ENCODE measurements at regions not wholly inside any gene's neighbourhood (a gene's known extent, or its start where the extent isn't known, plus 50 kb on each side); places are given as distances from the start of the nearest gene placed in this dataset.

DNA sequence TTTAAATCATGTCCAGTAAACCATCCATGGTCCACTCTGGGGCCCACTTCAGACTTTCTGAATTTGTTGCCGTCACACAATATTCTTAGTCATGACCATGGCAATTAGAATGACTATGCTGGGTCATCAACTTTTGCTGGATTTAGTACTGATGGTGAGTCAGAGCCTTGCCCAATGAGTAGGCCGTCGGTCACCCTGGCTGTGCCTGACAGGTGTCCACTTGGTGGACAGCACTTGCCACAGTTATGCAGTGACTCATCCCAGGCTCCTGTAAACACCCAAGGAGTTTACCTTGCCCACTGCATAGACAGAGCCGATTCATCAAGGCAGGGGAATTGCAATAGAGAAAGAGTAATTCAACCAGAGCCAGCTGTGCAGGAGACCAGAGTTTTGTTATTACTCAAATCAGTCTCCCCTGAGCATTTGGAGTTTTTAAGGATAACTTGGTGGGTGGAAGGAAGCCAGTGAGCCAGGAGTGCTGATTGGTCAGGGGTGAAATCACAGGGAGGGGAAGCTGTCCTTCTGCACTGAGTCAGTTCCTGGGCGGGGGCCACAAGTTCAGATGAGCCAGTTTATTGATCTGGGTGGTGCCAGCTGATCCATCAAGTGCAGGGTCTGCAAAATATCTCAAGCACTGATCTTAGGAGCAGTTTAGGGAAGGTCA is 333.8 kb downstream of the PTPRU start:
- Histone ChIP-seq H3K4me3 (ENCODE audit: low read depth, low read length) (no peak overlapping the region), H3K36me3 (ENCODE audit: control insufficient read depth, insufficient read depth, low read length) (no peaks in the 10 kb centered on the region), H3K27me3 (ENCODE audit: control insufficient read depth, insufficient read depth, low read length) (no peaks in the 10 kb centered on the region)
- TF ChIP-seq, protein P1, sequence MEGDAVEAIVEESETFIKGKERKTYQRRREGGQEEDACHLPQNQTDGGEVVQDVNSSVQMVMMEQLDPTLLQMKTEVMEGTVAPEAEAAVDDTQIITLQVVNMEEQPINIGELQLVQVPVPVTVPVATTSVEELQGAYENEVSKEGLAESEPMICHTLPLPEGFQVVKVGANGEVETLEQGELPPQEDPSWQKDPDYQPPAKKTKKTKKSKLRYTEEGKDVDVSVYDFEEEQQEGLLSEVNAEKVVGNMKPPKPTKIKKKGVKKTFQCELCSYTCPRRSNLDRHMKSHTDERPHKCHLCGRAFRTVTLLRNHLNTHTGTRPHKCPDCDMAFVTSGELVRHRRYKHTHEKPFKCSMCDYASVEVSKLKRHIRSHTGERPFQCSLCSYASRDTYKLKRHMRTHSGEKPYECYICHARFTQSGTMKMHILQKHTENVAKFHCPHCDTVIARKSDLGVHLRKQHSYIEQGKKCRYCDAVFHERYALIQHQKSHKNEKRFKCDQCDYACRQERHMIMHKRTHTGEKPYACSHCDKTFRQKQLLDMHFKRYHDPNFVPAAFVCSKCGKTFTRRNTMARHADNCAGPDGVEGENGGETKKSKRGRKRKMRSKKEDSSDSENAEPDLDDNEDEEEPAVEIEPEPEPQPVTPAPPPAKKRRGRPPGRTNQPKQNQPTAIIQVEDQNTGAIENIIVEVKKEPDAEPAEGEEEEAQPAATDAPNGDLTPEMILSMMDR (IDR thresholded peaks at IDR 0.05; ENCODE audit: insufficient read depth, low read length, poor library complexity, severe bottlenecking) = no peak
- DNase-seq (ENCODE audit: low read depth) = peak; percentile 100

DNA sequence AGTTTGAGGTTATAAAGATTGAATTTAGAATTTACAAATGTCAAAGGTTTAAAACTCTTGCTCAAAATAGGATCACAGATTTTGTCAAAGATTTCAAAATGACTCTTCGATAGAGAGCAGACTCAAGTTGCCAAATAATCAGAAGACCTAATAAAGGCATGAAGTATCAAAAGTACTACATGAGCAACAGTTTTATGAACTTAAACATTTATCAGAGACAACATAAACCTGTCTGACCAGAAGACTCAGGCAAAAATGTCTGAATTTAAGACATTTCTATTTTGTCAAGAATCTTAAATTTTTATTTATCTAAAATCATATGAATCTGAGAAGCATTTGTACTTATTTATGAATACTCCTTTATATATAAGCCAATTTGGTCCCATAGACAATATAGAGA is 330.9 kb downstream of the PTPRU start:
- Histone ChIP-seq H3K27me3 (ENCODE audit: control insufficient read depth, insufficient read depth, low read length) (no peaks in the 10 kb centered on the region), H3K36me3 (ENCODE audit: control insufficient read depth, insufficient read depth, low read length) (no peaks in the 10 kb centered on the region), H3K4me3 (ENCODE audit: low read depth, low read length) (no peak overlapping the region)
- TF ChIP-seq, protein P1 (IDR thresholded peaks at IDR 0.05; ENCODE audit: insufficient read depth, low read length, poor library complexity, severe bottlenecking) = no peak
- no peak for DNase-seq (ENCODE audit: low read depth)

DNA sequence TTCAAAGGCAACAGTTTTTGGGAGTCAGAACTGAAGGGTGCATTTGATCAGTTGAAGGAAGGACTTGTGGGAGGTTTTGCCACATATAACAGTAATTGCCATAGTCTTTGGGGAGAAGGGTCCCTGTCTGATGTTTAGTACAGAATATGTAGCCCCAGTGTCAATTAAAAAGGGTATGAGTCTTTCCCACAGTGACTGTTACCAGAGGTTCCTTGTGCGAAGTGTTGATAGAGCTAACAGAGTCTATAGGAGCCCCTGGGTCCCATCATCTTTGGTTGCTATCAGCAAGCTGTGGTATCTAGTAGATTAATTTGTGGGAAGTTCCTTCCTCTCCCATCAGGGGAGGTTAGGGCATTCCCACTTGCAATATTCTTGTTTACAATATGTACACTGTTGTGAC is 329.2 kb downstream of the PTPRU start:
- Histone ChIP-seq H3K27me3 (ENCODE audit: control insufficient read depth, insufficient read depth, low read length) (no peaks in the 10 kb centered on the region), H3K4me3 (ENCODE audit: low read depth, low read length) (no peak overlapping the region), H3K36me3 (ENCODE audit: control insufficient read depth, insufficient read depth, low read length) (no peaks in the 10 kb centered on the region)
- DNase-seq (ENCODE audit: low read depth) = no peak
- TF ChIP-seq, protein P1 (IDR thresholded peaks at IDR 0.05; ENCODE audit: insufficient read depth, low read length, poor library complexity, severe bottlenecking) = no peak

DNA sequence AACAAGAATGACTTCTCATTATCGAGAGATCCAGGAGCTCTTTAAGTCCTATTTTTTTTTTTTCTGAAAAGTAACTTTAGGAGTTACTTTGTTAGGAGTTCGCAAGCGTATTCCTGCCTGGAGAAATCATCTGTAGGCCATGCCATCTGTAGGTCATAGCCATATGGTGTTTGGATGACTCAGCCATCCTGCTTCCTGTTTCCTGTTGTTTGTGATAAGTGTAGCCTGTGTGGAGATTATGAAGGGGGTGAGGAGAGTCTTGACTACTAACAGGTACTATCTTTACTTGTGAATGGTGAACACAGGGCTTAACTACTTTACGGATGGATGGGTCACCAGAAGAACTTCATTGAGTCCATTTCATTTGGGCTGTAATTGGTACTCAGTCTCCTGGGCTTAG is 327.2 kb downstream of the PTPRU start:
- Histone ChIP-seq H3K27me3 (ENCODE audit: control insufficient read depth, insufficient read depth, low read length) (no peaks in the 10 kb centered on the region), H3K36me3 (ENCODE audit: control insufficient read depth, insufficient read depth, low read length) (no peaks in the 10 kb centered on the region), H3K4me3 (ENCODE audit: low read depth, low read length) (no peak overlapping the region)
- TF ChIP-seq, protein P1 (IDR thresholded peaks at IDR 0.05; ENCODE audit: insufficient read depth, low read length, poor library complexity, severe bottlenecking) = no peak
- DNase-seq (ENCODE audit: low read depth) = no peak

DNA sequence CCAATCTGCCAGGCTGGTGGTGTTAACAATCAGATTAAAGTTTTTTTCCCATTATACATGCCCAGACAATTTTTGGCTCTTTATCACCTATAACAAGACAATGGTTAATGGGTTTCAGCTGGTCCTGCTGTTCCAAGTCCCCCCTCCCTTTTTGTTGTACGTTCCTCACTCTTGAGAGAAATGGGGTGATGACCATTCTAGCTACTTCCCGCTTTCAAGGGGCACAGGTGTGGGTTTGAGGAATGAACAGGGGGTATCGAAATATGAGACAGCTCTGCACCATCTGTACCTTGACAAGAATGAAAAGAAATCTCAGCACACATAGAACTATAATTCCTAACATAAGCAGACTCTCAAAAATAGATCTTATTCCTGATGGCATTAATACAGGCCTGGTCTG is 326.8 kb downstream of the PTPRU start:
- H3K4me3 ChIP-seq (ENCODE audit: low read depth, low read length) = no peak overlapping the region
- no peaks in the 10 kb centered on the region for H3K27me3 ChIP-seq (ENCODE audit: control insufficient read depth, insufficient read depth, low read length)
- no peaks in the 10 kb centered on the region for H3K36me3 ChIP-seq (ENCODE audit: control insufficient read depth, insufficient read depth, low read length)
- TF ChIP-seq, protein P1 (IDR thresholded peaks at IDR 0.05; ENCODE audit: insufficient read depth, low read length, poor library complexity, severe bottlenecking) = no peak
- no peak for DNase-seq (ENCODE audit: low read depth)

DNA sequence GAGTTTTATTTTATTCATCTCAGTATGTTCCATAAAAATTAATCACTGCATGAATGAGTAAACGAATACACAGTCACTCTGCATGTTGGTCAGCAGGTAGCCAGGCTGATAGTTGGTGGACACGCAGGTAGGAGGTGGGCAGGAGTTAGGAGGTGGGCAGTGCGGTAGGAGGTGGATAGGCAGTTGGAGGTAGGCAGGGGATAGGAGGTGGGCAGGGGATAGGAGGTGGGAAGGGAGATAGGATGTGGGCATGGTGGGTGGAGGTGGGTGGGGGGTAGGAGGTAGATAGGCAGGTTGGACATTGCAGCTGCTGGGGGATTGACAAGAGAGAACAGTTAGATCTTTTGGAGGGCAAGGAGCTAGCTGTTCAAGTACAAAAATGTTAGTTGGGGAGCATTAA is 322.7 kb downstream of the PTPRU start:
- no peaks in the 10 kb centered on the region for H3K36me3 ChIP-seq (ENCODE audit: control insufficient read depth, insufficient read depth, low read length)
- no peak for DNase-seq (ENCODE audit: low read depth)
- no peak overlapping the region for H3K4me3 ChIP-seq (ENCODE audit: low read depth, low read length)
- TF ChIP-seq, protein P1 (IDR thresholded peaks at IDR 0.05; ENCODE audit: insufficient read depth, low read length, poor library complexity, severe bottlenecking) = no peak
- H3K27me3 ChIP-seq (ENCODE audit: control insufficient read depth, insufficient read depth, low read length) = no peaks in the 10 kb centered on the region

Data from kidney epithelial cell (primary cell).